Adipocyte (in vitro differentiated cells): ENCODE measurements at regions not wholly inside any gene's neighbourhood (a gene's known extent, or its start where the extent isn't known, plus 50 kb on each side); places are given as distances from the start of the nearest gene placed in this dataset.

Source experiments
- DNase-seq: peaks from one replicate; pipeline ENCODE4 v3.0.0-alpha.2; 2015; ENCODE audit warnings: low read depth
- H3K27me3 ChIP-seq: replicated peaks from 2 replicates; pipeline ENCODE4 v1.7.0; 2013; ENCODE audit warnings: mild to moderate bottlenecking, low read length, moderate library complexity; ENCODE audit not compliant: control insufficient read depth, insufficient read depth
- H3K36me3 ChIP-seq: 2 replicates; pipeline ENCODE4 v1.7.0; 2013; ENCODE audit warnings: low read length, mild to moderate bottlenecking, moderate library complexity; ENCODE audit not compliant: control insufficient read depth, insufficient read depth, severe bottlenecking
- H3K4me1 ChIP-seq: 2 replicates; pipeline ENCODE4 v1.7.0; 2013; ENCODE audit warnings: mild to moderate bottlenecking, low read length, moderate library complexity; ENCODE audit not compliant: control insufficient read depth, insufficient read depth
- H3K4me3 ChIP-seq: 2 replicates; pipeline ENCODE4 v1.7.0; 2013; ENCODE audit warnings: mild to moderate bottlenecking, low read length, moderate library complexity
- H3K9ac ChIP-seq: 2 replicates; pipeline ENCODE4 v1.7.0; 2013; ENCODE audit warnings: mild to moderate bottlenecking, low read length, moderate library complexity
- H3K9me3 ChIP-seq: 2 replicates; pipeline ENCODE4 v1.7.0; 2013; ENCODE audit warnings: mild to moderate bottlenecking, low read length, moderate library complexity; ENCODE audit not compliant: control insufficient read depth

- Histone ChIP-seq H3K36me3 (no peaks in the 10 kb centered on the region), H3K4me3 (no peak overlapping the region), H3K27me3 (no peaks in the 10 kb centered on the region), H3K4me1 (no peaks in the 10 kb centered on the region), H3K9me3 (no peaks in the 10 kb centered on the region), H3K9ac (no peak overlapping the region)
- DNase-seq, result no peak
These were observed 442.2 kb downstream of the DSEL start for GRCh38 chr18:67074309-67074708.

- Histone ChIP-seq H3K9me3 (no peaks in the 10 kb centered on the region), H3K27me3 (no peaks in the 10 kb centered on the region), H3K4me1 (no peaks in the 10 kb centered on the region), H3K4me3 (no peak overlapping the region), H3K9ac (no peak overlapping the region), H3K36me3 (no peaks in the 10 kb centered on the region)
- DNase-seq, result no peak
These were observed 443.7 kb downstream of the DSEL start for GRCh38 chr18:67072791-67073190.

GRCh38 chr18:67068608-67069007 lies 447.9 kb downstream of the DSEL start:
- Histone ChIP-seq H3K36me3 (no peaks in the 10 kb centered on the region), H3K4me1 (no peaks in the 10 kb centered on the region), H3K9me3 (no peaks in the 10 kb centered on the region), H3K27me3 (no peaks in the 10 kb centered on the region), H3K9ac (no peak overlapping the region), H3K4me3 (no peak overlapping the region)
- DNase-seq, result no peak

- no peaks in the 10 kb centered on the region for H3K9me3 ChIP-seq
- no peaks in the 10 kb centered on the region for H3K36me3 ChIP-seq
- H3K4me1 ChIP-seq, result no peaks in the 10 kb centered on the region
- DNase-seq, result no peak
- no peaks in the 10 kb centered on the region for H3K27me3 ChIP-seq
- no peak overlapping the region for H3K9ac ChIP-seq
- H3K4me3 ChIP-seq, result no peak overlapping the region
These were observed 443.4 kb upstream of the CDH19 start for GRCh38 chr18:67047334-67047733.

- no peak for DNase-seq
- Histone ChIP-seq H3K4me1 (no peaks in the 10 kb centered on the region), H3K27me3 (no peaks in the 10 kb centered on the region), H3K9ac (no peak overlapping the region), H3K9me3 (no peaks in the 10 kb centered on the region), H3K4me3 (no peak overlapping the region), H3K36me3 (no peaks in the 10 kb centered on the region)
These were observed 439.4 kb upstream of the CDH19 start for GRCh38 chr18:67043276-67043675.

- H3K4me1 ChIP-seq, result no peaks in the 10 kb centered on the region
- DNase-seq, result no peak
- no peaks in the 10 kb centered on the region for H3K27me3 ChIP-seq
- no peaks in the 10 kb centered on the region for H3K36me3 ChIP-seq
- no peak overlapping the region for H3K9ac ChIP-seq
- H3K9me3 ChIP-seq, result no peaks in the 10 kb centered on the region
- H3K4me3 ChIP-seq, result no peak overlapping the region
These were observed 437.4 kb upstream of the CDH19 start for GRCh38 chr18:67041334-67041733.

- Histone ChIP-seq H3K36me3 (no peaks in the 10 kb centered on the region), H3K4me3 (no peak overlapping the region), H3K9ac (no peak overlapping the region), H3K4me1 (no peaks in the 10 kb centered on the region), H3K27me3 (no peaks in the 10 kb centered on the region), H3K9me3 (no peaks in the 10 kb centered on the region)
- DNase-seq, result no peak
These were observed 431.1 kb upstream of the CDH19 start for GRCh38 chr18:67035026-67035425.

- H3K9me3 ChIP-seq, result no peaks in the 10 kb centered on the region
- no peak for DNase-seq
- H3K9ac ChIP-seq, result no peak overlapping the region
These were observed 419.2 kb upstream of the CDH19 start for GRCh38 chr18:67023059-67023458.

GRCh38 chr18:67010919-67011318 lies 407.0 kb upstream of the CDH19 start:
- no peaks in the 10 kb centered on the region for H3K9me3 ChIP-seq
- DNase-seq, result peak; percentile 1
- no peaks in the 10 kb centered on the region for H3K27me3 ChIP-seq
- H3K4me3 ChIP-seq, result no peak overlapping the region
- H3K9ac ChIP-seq, result no peak overlapping the region
- no peaks in the 10 kb centered on the region for H3K36me3 ChIP-seq
- peaks cover 2% of the 10 kb centered on the region for H3K4me1 ChIP-seq

More at GRCh38 chr18:67023059-67023458, 419.2 kb upstream of the CDH19 start:
- no peaks in the 10 kb centered on the region for H3K27me3 ChIP-seq
- H3K36me3 ChIP-seq, result no peaks in the 10 kb centered on the region
- H3K4me1 ChIP-seq, result no peaks in the 10 kb centered on the region
- no peak overlapping the region for H3K4me3 ChIP-seq

GRCh38 chr18:67007999-67008398 lies 404.1 kb upstream of the CDH19 start:
- Histone ChIP-seq H3K9me3 (no peaks in the 10 kb centered on the region), H3K9ac (no peak overlapping the region), H3K36me3 (no peaks in the 10 kb centered on the region), H3K4me3 (no peak overlapping the region), H3K4me1 (peaks cover 2% of the 10 kb centered on the region), H3K27me3 (no peaks in the 10 kb centered on the region)
- DNase-seq, result no peak

- H3K9me3 ChIP-seq, result no peaks in the 10 kb centered on the region
- DNase-seq, result no peak
- no peak overlapping the region for H3K4me3 ChIP-seq
- no peak overlapping the region for H3K9ac ChIP-seq
- no peaks in the 10 kb centered on the region for H3K36me3 ChIP-seq
- no peaks in the 10 kb centered on the region for H3K27me3 ChIP-seq
- H3K4me1 ChIP-seq, result peaks cover 2% of the 10 kb centered on the region
These were observed 403.2 kb upstream of the CDH19 start for GRCh38 chr18:67007085-67007484.

GRCh38 chr18:67001052-67001451 lies 397.2 kb upstream of the CDH19 start:
- no peaks in the 10 kb centered on the region for H3K4me1 ChIP-seq
- H3K4me3 ChIP-seq, result no peak overlapping the region
- no peak for DNase-seq
- H3K9me3 ChIP-seq, result no peaks in the 10 kb centered on the region
- H3K9ac ChIP-seq, result no peak overlapping the region
- no peaks in the 10 kb centered on the region for H3K27me3 ChIP-seq
- no peaks in the 10 kb centered on the region for H3K36me3 ChIP-seq
